ENCODE measurements at regions not wholly inside any gene's neighbourhood (a gene's known extent, or its start where the extent isn't known, plus 50 kb on each side); places are given as distances from the start of the nearest gene placed in this dataset.
"Not testable (repeated sequence)": the region's sequence is repeated elsewhere in the genome, so short reads cannot be mapped to it uniquely, and the experiment has no call there.

DNA sequence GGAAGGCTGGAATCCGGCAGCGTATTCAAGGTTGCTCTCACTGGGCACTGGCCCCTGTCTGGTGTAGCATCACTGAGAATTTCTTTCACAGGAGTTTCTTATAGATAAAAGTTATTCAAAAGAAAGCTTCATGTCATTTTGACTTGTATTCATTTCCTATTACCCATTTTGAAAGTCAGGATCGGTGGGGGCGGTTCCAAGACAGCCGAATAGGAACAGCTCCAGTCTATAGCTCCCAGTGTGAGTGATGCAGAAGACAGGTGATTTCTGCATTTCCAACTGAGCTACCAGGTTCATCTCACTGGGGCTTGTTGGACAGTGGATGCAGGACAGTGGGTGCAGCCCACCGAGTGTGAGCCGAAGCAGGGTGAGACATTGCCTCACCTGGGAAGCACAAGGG, 51.5 kb upstream of the CDC42EP3 start:
- not testable (repeated sequence) for DNase-seq

DNA sequence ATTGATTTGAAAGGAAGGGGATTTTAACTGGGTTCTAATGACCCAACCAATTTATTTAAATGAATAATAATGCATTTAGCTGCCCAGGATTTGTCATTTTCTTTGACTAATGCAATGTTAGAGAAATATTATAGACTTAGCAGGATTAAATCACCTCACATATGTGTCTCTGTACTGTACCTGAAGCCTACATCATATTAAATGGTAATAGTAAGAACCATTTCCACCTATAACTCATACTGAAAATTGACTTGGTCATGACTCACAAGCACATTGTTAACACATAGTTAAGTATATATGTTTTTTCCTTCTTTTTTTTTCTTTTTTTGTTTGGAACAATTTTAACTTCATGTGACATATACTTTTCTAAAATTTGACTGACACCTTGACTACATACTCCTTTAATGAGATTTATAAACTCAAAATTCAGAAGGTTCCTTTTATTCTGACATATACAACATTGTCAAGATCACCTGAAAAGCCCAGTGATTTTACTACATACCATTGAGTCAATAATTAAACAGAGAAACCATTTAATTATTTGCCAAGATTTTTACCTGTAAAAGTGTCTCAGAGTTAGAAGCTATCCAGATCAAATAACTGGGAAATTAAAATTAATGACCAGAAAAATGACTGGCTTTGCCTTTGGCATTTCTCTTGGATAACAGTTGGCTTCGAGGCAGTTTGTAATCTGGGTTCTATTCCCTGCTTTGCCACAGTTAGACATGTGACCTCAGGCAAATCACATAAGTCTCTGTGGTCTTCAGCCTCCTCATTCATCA, 58.8 kb upstream of the CDC42EP3 start:
- DNase-seq = no peak

DNA sequence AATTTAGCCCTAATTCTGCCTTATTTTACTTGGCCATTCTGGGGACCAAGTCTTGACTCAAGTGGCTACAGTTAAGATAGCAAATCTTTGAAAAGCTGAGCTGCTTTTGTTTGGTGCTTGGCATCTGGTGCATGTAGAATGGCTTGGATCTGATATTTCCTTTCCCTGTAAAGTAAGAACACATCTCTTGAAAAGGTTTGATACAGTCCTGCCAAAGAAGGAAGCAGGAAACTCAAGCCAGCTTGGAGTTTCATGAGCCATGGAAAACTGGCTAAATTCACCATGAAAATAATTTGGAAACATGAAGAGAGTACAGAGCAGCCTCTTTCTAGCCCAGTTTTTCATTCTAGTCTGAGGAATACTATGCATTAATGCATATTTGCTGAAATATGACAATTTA, 61.0 kb upstream of the CDC42EP3 start:
- not testable (repeated sequence) for DNase-seq

DNA sequence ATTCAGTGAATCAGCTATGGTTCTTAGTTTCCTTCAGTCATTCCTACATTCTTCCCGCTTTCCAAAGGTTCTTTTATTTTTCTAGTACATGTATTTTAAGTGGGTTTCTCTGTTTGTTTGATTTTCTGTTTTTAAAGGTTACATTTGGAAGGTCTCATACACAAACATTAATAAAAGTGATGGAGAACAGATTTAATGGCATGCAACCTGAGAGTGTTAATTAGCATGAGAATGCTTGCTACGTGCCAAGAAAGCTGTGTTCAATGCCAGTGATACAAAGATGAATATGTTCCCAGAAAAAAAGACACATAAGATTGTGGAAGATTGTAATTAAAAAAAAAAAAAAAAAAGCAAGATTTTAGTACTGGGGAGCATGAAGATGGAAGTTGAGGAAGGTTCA, 61.8 kb upstream of the CDC42EP3 start:
- no peak for DNase-seq

DNA sequence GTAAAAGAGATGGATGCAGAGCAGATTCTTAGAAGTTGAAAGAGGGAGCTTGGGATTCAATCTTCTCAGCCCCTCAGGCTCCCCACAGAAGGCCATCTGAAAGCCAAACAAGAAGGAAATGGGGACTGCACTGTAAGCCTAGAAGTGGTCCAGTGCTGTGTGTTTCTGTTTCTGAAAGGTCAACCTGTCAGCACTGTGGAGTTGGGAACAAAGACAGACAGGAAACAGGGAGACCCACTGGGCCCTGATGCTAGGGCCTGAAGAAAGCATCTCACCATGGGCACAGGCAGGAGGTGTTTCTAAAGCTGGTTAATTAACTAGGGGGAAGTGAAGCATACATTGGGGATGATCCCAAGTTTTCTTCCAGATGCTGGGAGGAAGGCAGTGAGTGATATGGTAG, 62.5 kb upstream of the CDC42EP3 start:
- not testable (repeated sequence) for DNase-seq

DNA sequence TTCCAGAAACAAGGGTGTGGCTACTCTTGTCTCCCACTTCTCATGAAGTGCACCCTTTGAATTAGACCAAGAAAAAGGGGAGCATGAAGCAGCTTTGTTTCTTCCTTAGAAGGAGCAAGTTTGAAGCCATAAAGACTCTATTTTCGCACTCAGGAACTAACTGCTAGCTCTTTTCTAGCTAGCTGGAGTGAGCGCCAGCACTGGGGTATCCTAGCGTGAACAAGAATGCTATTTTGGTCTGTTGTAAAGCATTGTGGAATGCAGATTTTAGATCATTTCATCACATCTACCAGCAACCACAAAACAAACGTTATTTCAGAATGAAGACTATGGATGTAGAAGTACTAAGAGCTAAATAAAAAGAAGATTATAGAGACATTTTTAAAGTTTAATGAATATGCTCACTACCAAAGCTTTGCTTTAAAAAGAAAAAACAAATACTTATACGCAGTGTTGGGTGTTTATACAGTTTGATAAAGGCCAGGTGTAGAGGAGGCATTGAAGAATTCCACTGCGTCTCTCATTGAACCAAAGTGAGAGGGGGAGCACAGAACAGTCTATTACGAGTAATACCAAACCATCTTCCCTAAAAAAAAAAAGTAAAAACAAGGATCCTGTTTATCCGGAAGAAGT, 63.6 kb upstream of the CDC42EP3 start:
- not testable (repeated sequence) for DNase-seq

DNA sequence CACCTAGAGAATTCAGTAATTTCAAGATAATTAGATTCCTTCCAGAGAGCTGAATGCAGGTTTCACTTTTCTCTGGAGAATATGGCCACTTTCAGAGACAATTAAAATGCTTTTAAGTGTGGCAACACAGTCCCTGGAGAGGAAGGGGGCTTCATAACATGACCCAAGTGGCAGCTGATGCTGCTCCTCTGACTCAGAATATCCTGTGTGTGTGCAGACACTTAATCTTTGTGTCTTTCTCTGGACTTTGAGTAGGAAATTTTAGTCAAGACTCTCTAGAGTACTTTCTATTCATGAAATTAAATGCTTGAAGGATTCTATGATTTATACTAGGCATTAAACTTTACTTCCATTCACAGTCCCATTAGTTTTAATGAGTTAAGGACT, 64.1 kb upstream of the CDC42EP3 start:
- DNase-seq = not testable (repeated sequence)

DNA sequence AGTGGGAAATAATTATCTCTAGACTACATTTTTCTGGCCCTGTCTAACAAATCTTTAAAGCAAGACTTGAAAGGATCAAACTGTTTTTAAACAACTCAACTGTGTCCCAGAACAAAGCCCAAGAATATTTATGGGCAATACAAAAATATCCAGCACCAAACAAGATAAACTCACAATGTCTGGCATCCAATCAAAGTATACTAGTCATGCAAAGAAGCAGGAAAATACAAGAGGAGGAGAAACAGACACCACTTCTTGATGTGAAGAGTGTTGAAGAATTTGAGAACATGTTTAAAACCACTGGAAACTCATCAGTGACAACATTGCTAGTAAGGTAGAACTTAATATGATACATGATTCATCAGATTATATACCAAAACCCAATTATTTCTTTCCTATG, 66.1 kb upstream of the CDC42EP3 start:
- DNase-seq = no peak

DNA sequence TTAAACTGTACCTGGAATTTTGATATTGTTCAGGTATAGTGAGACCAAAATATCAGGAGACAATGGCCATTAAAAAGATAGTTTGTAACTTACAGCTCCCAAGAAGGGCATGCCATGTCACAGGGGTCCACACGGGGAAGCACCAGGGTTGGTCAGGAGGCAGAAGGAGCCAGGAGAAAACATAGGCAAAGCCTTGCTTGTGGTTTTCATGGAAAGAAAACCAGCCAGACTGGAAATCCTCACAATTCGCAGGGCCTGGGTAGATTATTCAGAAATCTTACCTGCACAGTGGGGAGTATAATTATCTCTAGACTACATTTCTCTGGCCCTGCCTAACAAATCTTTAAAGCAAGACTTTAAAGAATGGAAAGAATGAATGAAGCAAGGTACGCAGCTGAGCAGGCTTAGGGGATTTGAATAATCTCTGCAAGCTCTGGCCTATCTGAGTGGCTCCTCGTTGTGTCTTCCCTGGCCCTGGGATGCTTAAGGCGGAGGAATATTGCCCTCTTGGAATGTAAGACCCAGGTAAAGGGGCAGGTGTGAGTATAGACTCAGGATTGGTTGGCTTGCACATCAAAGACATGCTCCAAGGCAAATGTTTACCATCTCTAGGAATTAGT, 66.9 kb upstream of the CDC42EP3 start:
- DNase-seq = no peak

DNA sequence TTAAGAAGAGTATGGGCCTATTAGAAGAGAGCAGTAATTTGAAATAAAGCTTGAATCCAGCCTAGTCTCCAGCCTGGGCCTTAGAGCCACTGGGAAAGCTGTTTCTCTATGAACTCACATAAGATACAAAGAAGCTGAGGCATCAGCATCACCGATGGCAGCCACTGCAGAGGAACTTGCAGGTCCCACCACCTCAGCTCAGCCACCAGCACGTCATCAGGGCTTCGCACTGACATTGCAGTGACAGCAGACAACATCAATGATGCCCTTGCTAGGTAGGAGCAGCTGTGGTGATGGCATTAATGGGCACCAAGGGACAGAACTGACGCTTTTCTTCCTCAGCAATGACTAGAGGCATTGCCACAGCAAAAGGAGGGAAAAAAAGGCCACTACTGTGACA, 67.7 kb upstream of the CDC42EP3 start:
- no peak for DNase-seq

DNA sequence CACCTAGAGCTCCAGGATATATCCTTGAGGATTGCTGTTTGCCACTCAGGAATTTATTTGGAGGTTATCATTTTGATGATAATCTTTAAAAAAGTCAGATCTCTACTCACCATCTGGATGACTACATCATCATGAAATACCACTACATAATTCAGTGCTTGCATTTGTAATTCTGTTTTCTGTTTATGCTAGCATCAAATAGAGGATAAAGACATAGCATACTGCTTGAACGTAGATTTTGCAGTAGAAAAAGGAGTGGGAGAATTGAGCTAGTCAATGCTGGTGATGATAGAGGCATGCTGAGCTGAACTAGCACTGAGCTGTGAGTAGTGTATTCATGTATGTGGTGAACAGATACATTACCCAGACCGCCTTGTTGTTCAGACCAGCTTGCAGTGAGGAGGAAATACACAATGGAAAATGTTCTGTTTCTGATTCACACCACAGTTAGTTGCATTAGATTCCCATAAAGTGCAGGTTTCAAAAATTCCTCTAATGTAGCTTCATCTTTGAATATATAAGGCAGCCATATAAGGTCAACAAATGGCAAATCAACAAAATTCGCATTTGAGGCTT, 68.8 kb upstream of the CDC42EP3 start:
- no peak for DNase-seq

DNA sequence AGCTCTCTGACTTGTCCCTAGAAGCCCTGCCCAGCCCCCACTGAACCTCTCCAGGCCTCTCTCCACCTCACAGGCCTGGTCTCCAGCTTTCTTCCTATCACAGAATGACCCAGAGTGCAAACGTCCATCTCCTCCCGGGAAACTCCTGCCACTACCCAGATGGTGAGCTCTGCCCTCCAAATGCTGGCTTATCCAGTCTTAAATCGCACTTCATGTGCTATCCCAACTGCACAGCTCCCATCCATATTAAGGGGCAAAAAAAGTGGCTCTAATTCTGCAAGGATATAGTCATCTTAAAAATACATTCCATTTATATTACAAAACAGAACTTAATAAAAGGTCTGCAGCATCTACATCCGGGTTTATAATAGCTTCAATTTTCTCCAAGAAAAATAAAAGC, 70.8 kb upstream of the CDC42EP3 start:
- DNase-seq = no peak

DNA sequence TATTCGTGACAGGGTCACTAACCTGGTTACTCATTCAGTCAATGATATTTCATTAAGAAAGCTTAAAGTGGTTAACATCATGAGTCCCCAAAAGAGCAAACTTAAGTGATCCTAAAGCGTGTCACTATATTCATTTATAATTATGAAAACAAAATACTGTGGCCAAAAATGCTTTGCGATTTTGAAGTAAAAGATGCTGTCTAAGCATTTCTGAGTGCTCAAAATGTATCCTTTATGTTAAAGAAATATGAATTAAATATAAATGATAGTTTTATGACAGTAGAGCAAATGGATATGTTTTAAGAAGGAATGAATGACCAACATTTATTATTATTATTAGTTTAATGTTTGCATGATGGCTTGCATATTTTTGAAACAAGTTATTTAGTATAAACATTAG, 72.6 kb upstream of the CDC42EP3 start:
- DNase-seq = no peak

DNA sequence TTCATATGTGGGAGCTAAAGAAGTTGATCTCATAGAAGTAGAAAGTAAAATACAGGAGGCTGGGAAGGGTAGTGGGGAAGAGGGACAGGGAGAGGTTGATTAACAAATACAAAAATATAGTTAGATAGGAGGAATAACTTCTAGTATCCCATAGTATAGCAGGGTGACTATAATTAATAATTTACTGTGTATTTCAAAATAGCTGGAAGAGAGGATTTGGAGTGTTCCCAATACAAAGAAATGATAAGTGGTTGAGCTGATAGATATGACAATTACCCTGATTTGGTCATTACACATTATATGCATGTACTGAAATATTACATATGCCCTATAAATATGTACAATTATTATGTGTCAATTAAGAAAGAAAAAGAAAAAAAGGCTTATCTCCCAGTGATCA, 73.5 kb upstream of the CDC42EP3 start:
- not testable (repeated sequence) for DNase-seq

DNA sequence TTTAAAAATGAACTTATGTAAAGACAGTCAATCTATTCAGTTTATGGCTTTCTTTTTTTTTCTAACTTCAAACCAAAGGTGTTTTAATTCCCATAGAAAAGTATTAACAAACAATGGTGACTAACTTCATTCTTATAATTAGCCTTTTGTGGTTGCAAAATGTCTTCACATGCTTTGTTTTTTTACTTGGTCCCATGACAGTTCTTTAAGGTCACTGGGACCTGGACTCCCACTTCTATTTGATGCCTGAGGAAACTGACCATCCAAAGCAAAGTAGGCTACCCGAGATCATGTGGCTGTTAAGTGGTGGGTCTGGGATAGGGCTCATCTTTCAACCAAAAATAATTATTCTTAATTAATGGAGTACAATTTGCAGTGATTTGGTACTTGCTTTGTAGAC, 74.6 kb upstream of the CDC42EP3 start:
- DNase-seq = not testable (repeated sequence)

DNA sequence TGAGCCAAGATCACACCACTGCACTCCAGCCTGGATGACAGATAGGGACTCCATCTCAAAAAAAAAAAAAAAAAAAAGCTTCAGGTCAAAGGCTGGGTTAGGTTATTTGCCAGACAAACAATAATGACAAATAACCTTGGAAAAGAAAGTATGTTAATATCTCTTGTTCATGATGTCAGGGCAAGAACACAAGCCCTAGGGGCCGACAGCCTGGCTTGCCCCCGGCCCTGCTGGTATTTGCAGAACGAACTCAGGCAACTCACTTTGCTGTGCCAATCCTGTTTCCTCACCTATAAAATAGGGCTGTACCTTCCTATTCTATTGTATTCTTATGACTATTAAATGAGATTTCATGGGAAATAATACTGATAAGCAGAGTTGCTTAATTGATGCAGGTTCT, 75.4 kb upstream of the CDC42EP3 start:
- DNase-seq = no peak

DNA sequence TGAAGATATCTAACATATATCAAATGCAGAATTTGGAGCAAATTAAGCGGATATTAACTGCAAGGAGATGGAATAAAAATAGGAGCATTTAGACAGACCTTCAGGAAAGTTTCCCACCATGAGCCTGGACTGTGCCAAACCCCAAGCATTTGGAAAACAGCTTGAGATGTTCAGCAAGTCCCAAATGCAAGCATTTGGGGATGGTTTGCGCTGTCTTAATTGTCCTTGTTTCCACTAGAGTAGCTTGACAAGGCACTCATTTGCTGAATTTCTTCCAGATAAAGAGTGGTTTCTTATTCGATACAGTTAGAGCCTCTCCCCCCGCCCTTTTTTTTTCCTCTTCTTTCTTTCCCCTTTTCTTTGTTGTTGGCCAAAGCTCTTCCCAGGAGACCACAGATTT, 77.1 kb upstream of the CDC42EP3 start:
- DNase-seq = no peak

DNA sequence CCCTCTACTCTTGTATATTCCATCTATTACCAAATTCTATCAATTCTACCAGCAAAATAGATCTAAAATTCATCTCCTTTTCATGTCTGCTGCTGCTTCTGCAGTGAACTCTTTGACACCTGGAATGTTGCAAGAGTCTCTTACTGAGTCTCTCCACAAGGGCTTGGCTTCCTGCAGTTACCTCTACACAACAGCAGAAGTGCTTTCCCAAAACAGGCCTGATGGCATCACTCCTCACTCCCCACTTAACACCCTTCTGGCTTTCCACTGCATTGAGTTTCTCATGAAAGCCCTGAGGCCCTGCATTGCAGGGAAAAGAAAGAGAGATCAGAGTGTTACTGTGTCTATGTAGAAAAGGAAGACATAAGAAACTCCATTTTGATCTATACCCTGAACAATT, 78.8 kb upstream of the CDC42EP3 start:
- not testable (repeated sequence) for DNase-seq

DNA sequence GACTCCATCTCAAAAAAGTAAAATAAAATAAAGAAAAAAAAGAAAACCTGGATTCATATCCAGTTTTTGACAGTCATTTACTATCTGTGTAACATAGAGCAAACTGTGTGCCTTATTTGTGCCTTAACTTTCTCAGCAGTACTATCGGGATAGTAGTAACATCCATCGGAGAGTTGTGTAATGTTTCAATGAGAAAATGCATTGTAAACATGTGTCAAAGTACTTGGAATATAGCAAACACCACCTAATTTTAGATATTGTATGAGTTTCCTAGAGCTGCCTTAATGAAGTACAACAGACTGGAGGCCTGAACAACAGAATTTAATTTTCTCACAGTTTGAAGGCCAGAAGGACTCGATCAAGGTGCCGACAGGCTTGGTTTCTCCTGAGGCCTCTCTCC, 81.3 kb upstream of the CDC42EP3 start:
- DNase-seq = no peak

DNA sequence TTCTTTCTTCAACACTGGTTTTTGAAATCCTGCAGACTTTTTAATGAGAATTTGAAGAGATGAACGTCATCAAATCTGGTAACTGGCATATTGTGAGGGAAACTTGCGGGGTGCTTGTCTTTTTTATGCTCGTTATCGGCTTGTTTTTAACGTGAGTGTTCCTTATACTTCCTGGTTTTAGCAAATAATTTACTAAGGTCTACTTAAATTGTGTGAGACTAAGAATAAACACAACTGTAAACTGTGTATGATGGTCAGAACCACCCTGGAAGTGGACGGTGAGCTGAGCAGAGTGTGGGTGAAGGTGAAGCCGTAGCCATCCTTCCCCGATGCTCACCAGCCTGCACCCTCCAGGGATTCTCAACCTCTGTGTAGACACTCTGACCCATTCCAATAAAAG, 82.3 kb upstream of the CDC42EP3 start:
- no peak for DNase-seq

DNA sequence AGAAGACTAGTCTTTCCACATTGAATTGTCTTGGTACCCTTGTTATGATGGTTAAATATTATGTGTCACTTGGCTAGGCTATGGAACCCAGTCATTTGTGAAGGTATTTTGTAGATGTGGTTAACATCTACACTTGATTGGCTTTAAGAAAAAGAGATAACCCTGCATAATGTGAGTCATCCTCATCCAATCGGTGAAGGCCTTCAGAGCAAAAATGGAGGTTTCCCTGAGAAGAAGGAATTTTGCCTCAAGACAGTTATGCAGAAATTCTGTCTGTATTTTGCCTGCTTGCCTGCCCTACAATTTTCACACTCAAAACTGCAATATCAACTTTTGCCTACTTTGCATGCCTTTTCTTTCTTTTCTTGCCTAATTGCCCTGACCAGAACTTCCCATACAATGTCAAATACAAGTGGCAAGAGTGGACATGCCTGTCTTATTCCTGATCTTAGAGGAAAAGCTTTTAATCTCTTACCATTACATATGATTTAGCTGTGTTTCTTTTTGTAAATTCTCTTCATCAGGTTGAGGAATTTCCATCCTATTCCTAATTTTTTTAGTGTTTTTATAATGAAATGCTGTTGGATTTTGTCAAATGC, 84.6 kb upstream of the CDC42EP3 start:
- not testable (repeated sequence) for DNase-seq

DNA sequence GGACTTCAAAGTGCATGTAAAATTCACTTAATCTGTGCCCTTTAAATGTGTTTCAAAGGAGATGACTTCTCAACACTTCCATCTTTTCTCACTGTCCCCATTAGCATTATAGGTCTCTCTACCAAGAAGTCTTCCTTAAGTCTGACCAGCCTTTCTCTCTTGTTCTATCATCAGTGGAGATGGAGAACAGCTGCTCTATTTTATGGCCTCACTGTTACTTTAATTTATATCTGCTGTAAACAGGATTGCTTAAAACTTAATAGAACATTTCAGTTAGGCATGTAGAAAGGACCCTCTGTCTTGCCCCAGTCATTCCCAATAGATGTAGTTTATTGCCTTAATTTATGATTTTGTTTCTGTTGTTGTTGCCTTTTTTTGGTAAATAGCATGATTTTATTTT, 86.0 kb upstream of the CDC42EP3 start:
- DNase-seq = not testable (repeated sequence)

DNA sequence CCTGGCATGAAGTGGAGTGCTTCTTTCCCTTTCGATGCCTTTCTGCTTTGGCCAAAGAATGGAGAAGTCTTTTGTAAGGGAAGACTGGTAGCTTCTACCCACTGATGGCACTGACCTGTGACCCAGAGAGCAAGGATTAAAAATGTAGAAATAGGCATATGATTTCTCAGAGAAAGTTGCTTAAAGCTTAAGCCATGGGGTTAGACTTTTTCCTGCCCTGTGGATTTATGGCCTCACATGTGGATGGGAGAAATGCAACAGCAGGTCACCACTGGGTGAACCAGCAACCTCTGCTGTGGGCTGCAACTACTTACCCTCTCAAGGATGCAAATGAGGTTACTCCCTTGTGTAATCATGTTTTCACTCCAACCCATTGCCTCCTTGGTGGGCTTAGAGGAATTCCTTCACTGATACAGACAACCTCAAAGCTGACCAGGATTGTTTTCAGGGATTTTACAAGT, 86.7 kb upstream of the CDC42EP3 start:
- DNase-seq = not testable (repeated sequence)
